ENCODE measurements at regions not wholly inside any gene's neighbourhood (a gene's known extent, or its start where the extent isn't known, plus 50 kb on each side); places are given as distances from the start of the nearest gene placed in this dataset.

DNA sequence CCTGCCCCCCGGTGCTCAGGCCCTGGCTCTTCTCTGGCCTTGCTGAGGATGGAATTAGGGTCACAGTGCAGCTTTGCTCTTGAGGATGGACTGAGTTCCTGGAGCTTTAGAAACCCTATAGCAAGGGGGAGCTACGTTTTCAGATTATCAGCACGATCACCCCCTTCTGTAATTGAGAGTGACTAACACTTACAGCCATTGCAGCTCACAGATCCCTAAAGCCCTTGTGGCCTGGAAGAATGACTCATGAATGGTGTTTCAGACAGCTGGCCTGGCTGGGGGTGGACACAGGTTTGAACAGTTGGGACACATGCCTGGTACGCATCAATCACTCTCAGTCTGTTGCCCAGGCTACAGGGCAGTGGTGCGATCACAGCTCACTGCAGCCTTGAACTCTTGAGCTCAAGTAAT is 79.7 kb upstream of the IGFBP5 start:
- TF ChIP-seq, protein P1, sequence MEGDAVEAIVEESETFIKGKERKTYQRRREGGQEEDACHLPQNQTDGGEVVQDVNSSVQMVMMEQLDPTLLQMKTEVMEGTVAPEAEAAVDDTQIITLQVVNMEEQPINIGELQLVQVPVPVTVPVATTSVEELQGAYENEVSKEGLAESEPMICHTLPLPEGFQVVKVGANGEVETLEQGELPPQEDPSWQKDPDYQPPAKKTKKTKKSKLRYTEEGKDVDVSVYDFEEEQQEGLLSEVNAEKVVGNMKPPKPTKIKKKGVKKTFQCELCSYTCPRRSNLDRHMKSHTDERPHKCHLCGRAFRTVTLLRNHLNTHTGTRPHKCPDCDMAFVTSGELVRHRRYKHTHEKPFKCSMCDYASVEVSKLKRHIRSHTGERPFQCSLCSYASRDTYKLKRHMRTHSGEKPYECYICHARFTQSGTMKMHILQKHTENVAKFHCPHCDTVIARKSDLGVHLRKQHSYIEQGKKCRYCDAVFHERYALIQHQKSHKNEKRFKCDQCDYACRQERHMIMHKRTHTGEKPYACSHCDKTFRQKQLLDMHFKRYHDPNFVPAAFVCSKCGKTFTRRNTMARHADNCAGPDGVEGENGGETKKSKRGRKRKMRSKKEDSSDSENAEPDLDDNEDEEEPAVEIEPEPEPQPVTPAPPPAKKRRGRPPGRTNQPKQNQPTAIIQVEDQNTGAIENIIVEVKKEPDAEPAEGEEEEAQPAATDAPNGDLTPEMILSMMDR (optimal IDR thresholded peaks at IDR 0.05 in 1 of 3, IDR thresholded peaks at IDR 0.05 in 1 of 3, conservative IDR thresholded peaks at IDR 0.05 in 1 of 3; ENCODE audit: extremely low read depth in 1 of 3, insufficient read depth in 2 of 3, low read length in 3 of 3), result no peak
- no peak for TF ChIP-seq EZH2 (IDR thresholded peaks at IDR 0.05; ENCODE audit: low read length)
